GM12891 (cell line): ENCODE measurements at regions not wholly inside any gene's neighbourhood (a gene's known extent, or its start where the extent isn't known, plus 50 kb on each side); places are given as distances from the start of the nearest gene placed in this dataset.

ENCODE experiments used
- DNase-seq: peaks from one replicate; pipeline ENCODE4 v3.0.0; 2011; ENCODE audit warnings: low spot score; ENCODE audit not compliant: insufficient read length
- FAIRE-seq: peaks from 2 replicates; lab custom pipeline; 2011; peaks lifted over from hg19 to GRCh38; lab: Jason Lieb, UNC
- PAX5 ChIP-seq: IDR thresholded peaks from 2 replicates; pipeline ENCODE4 v1.6.1; 2011; ENCODE audit warnings: low read length, moderate library complexity, mild to moderate bottlenecking; ENCODE audit not compliant: insufficient read depth, severe bottlenecking
- POLR2A ChIP-seq: IDR thresholded peaks from 2 replicates; pipeline ENCODE4 v1.6.1; 2011; ENCODE audit warnings: low read depth, low read length, control low read depth
- POLR2AphosphoS5 ChIP-seq: IDR thresholded peaks from 2 replicates; pipeline ENCODE4 v1.6.1; 2011; ENCODE audit warnings: low read depth, low read length, control low read depth
- POU2F2 ChIP-seq: IDR thresholded peaks from 2 replicates; pipeline ENCODE4 v1.6.1; 2011; ENCODE audit warnings: low read depth, mild to moderate bottlenecking, control low read depth, low read length, moderate library complexity
- SPI1 ChIP-seq: IDR thresholded peaks from 2 replicates; pipeline ENCODE4 v1.6.1; 2011; ENCODE audit warnings: low read depth, low read length, control low read depth
- TAF1 ChIP-seq: IDR thresholded peaks from 2 replicates; pipeline ENCODE4 v1.6.1; 2011; ENCODE audit warnings: low read depth, low read length, control low read depth

DNA sequence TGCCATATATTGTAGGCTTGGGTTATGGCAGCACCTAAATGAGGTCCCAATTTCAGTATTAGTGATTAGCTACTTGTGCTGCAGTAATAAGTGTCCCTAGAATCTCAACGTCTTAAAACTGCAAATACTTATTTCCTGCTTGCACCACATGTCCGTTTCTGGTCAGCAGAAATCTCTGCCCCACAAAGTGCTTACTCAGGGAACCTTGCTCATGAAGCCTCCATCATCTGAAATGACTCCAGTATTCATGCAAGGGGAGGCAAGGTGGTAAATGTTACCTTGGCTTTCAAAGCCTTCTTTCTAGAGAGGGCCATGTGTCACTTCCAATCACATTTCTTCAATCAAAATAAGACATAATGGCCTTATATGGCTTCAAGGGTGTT is 274.2 kb upstream of the KAZN start:
- TF ChIP-seq SPI1 (no peak), POLR2A (no peak), PAX5 (no peak), TAF1 (no peak), POU2F2 (no peak), POLR2AphosphoS5 (no peak)
- no peak for FAIRE-seq
- no peak for DNase-seq

DNA sequence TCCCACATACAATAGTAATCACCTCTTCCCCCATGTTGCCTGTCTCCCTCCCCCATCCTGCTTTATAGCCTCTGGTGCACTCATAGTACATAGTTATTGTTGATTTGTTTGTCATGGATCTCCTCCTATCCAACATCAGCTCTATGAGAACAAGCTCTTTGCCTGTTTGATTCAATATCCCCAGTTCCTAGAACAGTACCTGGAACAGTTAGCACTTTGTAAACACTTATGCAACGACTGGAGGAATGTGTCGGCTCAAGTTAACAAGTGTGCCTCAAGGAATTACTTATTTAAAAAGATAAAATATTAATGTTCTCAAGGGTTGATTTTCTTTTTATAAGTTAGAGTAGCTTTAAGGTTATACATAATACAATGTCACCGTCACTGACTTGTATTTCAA is 271.6 kb upstream of the KAZN start:
- DNase-seq = no peak
- FAIRE-seq = no peak
- TF ChIP-seq POU2F2 (no peak), PAX5 (no peak), TAF1 (no peak), SPI1 (no peak), POLR2AphosphoS5 (no peak), POLR2A (no peak)

DNA sequence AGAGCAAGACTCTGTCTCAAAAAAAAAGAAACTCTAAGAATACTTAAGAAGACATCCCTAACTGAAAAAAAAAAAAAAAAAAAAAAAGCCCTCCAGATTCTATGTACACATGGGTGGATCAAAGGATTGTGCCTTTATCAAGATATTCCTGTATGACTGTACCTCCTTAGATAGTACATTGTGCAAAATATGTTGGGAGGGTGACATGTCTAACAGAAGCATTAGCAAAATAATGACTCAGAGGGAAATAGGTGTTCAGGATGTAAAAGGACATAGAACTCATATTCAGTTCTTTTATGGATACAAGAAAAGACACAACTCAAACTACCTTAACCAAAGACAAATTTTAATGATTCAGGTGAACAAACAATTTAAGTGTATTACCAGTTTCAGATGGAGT is 269.8 kb upstream of the KAZN start:
- DNase-seq (no peak), FAIRE-seq (no peak)
- no peak for TF ChIP-seq POLR2AphosphoS5
- no peak for TF ChIP-seq TAF1
- no peak for TF ChIP-seq POU2F2
- TF ChIP-seq PAX5 = no peak
- TF ChIP-seq SPI1 = no peak
- no peak for TF ChIP-seq POLR2A

DNA sequence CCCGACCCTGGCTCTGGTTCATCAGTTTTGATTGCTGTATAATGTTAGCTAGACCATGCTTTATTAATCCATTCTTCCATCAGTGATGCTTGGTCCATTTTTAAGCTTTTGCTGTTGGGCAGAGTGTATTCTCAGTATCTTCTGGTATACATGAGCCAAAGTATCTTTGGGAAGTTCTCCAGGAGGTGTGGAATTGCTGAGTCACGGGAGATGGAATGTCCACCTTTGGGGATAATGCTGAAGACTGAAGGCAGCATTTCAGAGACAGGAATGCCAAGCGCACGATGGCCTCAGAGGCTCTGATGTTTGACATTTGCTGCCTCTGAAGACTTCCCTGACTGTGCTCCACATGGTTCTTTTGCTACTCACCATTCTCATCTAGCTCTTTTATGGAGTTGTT is 266.3 kb upstream of the KAZN start:
- FAIRE-seq = no peak
- no peak for DNase-seq
- TF ChIP-seq POU2F2 (no peak), PAX5 (no peak), POLR2AphosphoS5 (no peak), POLR2A (no peak), TAF1 (no peak), SPI1 (no peak)

DNA sequence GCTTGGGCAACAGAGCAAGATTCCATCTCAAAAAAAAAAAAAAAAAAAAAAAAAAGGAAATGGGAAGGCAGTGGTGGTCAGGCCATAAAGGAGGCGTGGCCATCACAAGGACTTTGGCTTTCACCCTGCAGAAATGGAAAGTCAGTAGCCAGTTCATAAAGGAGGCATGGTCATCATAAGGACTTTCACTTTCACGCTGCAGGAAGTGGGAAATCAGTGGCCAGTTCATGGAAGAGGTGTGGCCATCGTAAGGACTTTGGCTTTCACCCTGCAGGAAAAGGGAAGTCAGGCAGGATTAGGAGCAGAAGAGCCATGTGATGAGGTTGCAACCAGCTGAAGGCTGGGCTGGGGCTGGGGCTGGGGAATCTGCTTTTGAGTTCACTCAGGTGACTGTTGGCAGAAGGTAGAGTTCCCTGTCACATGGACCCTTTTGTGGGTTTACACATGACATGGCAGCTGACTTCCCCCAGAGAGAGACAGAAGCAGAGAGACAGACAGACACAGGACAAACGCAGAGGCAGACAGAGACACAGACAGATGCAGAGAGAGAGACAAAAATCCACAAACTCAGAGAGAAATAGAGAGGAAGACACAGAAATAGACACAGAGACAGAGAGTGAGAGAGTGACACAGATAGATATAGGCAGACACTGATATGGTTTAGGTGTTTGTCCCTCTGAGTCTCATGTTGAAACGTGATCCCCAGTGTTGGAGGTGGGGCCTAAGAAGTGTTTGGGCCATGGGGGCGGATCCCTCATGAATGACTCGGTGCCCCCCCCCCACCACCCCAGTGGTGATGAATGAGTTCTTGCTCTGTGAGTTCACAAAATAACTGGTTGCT is 263.9 kb upstream of the KAZN start:
- FAIRE-seq = no peak
- no peak for DNase-seq
- no peak for TF ChIP-seq POLR2A
- no peak for TF ChIP-seq POU2F2
- no peak for TF ChIP-seq POLR2AphosphoS5
- no peak for TF ChIP-seq PAX5
- TF ChIP-seq TAF1 = no peak
- TF ChIP-seq SPI1 = no peak

DNA sequence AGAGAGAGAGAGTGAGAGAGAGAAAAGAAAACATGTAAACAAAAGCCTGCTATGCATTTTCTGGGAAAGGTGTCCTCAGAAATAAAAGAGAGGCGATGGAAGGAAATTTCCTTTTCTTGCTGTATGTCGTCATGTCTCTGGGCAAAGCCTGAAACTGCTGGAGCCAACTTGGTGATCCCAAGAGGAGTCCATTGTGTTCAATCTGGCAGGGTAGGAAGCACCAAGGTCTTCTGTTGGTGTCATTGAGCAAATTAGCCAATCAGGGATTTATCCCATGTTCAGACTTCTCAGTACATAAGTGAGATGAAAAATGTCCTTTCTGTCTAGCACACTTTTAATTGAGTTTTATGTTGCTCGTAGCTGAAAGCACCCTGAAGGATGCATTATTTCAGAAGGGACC is 260.0 kb upstream of the KAZN start:
- DNase-seq (no peak), FAIRE-seq (no peak)
- TF ChIP-seq SPI1 = no peak
- no peak for TF ChIP-seq POLR2AphosphoS5
- no peak for TF ChIP-seq PAX5
- no peak for TF ChIP-seq POLR2A
- no peak for TF ChIP-seq TAF1
- TF ChIP-seq POU2F2 = no peak

DNA sequence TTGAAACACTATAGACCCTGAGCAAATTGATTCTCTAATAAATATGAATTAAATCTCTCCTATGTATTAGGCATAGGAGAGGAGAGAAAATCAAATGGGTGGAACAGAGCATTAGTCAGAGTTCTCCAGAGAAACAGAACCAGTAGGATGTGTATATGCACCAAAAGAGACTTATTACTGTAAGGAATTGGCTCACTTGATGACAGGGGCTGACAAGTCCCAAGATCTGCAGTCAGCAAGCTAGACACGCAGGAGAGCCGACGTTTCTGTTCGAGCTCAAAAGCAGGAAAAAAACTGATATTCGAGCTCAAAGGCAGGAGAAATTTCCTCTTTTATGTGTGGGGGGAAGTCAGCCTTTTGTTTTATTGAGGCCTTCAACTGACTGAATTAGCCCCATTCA is 259.2 kb upstream of the KAZN start:
- FAIRE-seq = no peak
- no peak for DNase-seq
- TF ChIP-seq POLR2A = no peak
- TF ChIP-seq POU2F2 = no peak
- TF ChIP-seq TAF1 = no peak
- no peak for TF ChIP-seq PAX5
- no peak for TF ChIP-seq POLR2AphosphoS5
- TF ChIP-seq SPI1 = no peak

DNA sequence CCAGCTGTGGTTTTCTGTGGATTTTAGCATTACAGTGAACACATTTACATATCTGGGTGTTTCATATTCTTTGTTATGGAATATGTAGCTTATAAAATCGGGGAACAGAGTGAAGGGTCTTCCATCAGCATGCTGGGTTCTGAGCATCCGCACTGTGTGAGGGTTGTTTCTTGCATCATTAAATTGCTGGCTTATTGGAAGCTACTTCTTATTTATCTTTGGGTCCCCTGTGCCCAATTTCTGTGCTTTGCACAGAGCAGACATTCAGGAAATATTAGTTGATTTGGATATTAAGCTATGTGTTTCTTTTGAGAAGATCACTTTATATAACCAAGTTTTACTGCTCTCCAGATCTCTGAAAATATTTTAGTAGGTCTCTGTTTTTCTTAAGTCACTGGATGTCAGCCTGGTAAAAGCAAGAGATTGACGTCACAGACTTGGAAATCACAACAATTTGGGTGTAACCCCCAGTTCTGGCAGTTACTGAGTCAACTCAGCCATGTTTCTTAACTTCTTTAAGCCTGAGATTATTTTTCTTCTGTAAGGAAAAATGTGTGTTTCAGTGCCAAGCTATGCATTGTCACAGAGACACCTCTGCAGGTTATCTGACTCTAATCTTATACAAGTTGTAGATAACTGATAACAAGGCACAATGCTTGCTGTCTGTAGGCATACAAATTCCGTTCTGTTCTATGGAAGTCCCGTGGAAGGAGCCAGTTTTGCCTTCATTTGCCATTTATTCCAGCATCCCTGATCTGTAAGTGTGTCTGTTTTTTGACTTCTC is 258.3 kb upstream of the KAZN start:
- DNase-seq (no peak), FAIRE-seq (no peak)
- no peak for TF ChIP-seq PAX5
- no peak for TF ChIP-seq POU2F2
- no peak for TF ChIP-seq SPI1
- no peak for TF ChIP-seq POLR2AphosphoS5
- no peak for TF ChIP-seq POLR2A
- TF ChIP-seq TAF1 = no peak

DNA sequence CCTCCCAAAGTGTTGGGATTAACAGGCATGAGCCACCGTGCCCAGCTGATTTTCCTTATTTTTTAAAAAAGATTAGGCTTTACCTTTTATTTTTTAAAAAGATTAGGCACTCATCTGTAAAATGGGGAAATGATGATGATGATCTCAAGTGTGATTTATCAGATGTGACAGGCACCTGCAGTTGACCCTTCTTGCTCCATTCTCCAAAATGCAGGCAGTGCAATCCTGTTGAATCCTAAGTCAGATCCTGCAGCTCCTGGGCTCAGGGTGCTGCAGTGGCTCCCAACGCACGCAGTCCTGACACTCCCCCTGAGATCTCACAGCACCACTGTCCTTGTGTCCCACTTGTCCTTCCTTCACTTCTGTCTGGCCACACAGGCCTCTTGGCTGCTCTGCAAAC is 257.3 kb upstream of the KAZN start:
- no peak for TF ChIP-seq TAF1
- no peak for TF ChIP-seq POU2F2
- TF ChIP-seq PAX5 = no peak
- TF ChIP-seq SPI1 = no peak
- TF ChIP-seq POLR2AphosphoS5 = no peak
- no peak for TF ChIP-seq POLR2A
- FAIRE-seq = no peak
- DNase-seq = no peak
